ENCODE measurements at regions not wholly inside any gene's neighbourhood (a gene's known extent, or its start where the extent isn't known, plus 50 kb on each side); places are given as distances from the start of the nearest gene placed in this dataset.

DNA sequence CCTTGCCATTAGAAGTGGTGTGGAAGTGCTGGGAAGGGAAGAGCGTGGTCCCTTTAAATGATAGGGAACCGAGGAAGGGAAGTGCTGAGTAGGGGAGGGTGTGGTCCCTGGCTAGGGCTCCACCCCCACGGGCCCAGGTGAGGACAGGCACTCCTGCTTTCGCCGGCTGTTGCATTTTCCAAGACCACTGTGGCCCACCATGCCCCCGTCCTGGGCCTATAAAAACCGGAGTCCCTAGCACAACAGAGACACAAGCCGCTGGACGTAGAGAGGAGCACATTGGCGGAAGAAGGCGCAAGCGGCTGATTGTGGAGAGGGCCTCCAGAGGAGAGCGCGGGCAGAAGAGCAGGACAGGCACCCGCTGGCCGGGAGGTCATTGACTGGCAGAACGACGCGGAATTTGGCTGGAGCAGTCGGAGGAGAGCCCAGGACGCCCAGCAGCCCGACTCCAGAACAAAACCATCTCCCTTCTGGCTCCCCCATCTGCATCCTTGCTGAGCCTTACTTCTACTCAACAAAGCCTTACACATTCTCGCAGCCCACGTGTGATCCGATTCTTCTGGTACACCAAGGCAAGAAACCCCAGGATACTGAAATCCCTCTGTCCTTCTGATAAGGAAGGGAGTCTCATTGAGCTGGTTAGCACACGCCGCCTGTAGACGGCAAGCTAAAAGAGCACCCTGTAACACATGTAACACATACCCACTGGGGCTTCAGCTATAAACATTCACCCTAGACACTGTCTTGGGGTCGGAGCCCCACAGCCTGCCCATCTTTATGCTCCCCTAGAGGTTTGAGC is 146.2 kb upstream of the LYZL1 start:
- Mint-ChIP-seq H3K36me3 (ENCODE audit: low read depth) (no peaks in the 10 kb centered on the region; the same call in 1 of the 2 replicates), H3K4me3 (no peak overlapping the region; the same call in 1 of the 2 replicates), H3K4me1 (ENCODE audit: low read depth) (peaks cover 60% of the 10 kb centered on the region), H3K9me3 (no peaks in the 10 kb centered on the region), H3K27ac (peak overlapping the region; percentile 96), H3K27me3 (ENCODE audit: insufficient read depth) (peaks cover 2% of the 10 kb centered on the region)
- DNase-seq, result no peak
- TF ChIP-seq CTCF (IDR thresholded peaks at IDR 0.05), result no peak

- DNase-seq, result no peak
- H3K27me3 Mint-ChIP-seq (ENCODE audit: insufficient read depth), result peaks cover 2% of the 10 kb centered on the region
- no peak overlapping the region; the same call in 1 of the 2 replicates for H3K27ac Mint-ChIP-seq
- H3K4me3 Mint-ChIP-seq, result no peak overlapping the region
- H3K9me3 Mint-ChIP-seq, result no peaks in the 10 kb centered on the region
- no peak for TF ChIP-seq CTCF (IDR thresholded peaks at IDR 0.05)
- H3K4me1 Mint-ChIP-seq (ENCODE audit: low read depth), result peaks cover 62% of the 10 kb centered on the region
- no peaks in the 10 kb centered on the region; the same call in 1 of the 2 replicates for H3K36me3 Mint-ChIP-seq (ENCODE audit: low read depth)
Observed at GRCh38 chr10:29144126-29144525, 144.7 kb upstream of the LYZL1 start.

DNA sequence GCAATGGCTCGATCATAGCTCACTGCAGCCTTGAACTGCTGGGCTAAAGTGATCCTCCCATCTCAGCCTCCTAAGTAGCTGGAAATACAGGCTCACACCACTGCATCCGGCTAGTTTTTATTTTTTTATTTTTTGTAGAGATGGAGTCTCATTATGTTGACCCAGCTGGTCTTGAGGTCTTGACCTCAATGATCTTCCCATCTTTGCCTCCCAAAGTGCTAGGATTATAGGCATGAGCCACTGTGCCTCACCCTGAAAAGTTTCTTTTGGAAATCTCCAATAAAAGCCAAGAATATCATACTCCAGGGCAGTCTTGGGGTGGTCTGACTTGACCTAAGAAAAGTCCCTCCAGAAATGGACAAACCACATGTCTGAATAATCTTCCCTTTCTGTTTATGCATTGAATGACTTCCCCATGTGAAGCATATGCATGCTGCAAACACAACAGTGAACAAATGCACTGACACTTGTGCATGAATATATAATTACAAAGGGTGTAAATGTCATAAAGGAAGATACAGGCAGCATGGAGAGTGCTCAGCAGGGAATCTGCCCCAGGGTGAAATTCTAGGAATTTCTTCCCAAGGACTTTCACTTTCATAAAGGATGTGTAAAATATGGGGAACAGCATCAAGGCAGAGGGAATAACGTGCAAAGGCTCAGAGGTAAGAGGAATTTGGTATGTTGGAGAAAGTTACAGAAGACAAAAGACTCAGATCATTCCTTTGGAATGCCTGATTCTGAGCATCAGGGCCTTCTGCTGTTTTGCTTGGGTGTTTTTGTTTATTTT is 142.4 kb upstream of the LYZL1 start:
- no peak overlapping the region for H3K27ac Mint-ChIP-seq
- no peak overlapping the region for H3K4me3 Mint-ChIP-seq
- no peak for DNase-seq
- H3K9me3 Mint-ChIP-seq, result no peaks in the 10 kb centered on the region
- peaks cover 2% of the 10 kb centered on the region for H3K27me3 Mint-ChIP-seq (ENCODE audit: insufficient read depth)
- no peak for TF ChIP-seq CTCF (IDR thresholded peaks at IDR 0.05)
- peaks cover 47% of the 10 kb centered on the region for H3K4me1 Mint-ChIP-seq (ENCODE audit: low read depth)
- H3K36me3 Mint-ChIP-seq (ENCODE audit: low read depth), result no peaks in the 10 kb centered on the region; the same call in 1 of the 2 replicates

DNA sequence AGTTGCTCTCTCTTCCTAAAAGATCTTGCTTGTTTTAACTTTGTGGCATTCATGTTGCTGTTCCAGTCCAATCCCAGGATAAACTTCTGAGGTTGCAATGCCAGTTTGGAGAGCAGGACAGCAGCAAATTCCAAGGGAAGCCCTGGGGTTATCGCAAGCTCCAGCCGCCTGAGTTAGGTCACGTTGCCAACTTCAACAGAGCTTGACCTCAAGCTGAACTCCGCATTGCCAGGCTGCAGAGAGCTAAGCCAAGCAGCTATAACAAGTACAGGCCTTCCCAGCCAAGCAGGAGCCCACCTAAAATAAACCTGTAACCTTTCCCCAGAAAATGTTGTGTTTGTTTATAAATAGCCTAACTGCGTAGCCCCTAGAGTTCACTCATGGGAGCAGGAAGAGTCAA is 138.9 kb upstream of the LYZL1 start:
- no peak overlapping the region for H3K27ac Mint-ChIP-seq
- no peaks in the 10 kb centered on the region; the same call in 1 of the 2 replicates for H3K36me3 Mint-ChIP-seq (ENCODE audit: low read depth)
- TF ChIP-seq CTCF (IDR thresholded peaks at IDR 0.05), result no peak

GRCh38 chr10:29151005-29151404 is 137.9 kb upstream of the LYZL1 start:
- peaks cover 16% of the 10 kb centered on the region for H3K4me1 Mint-ChIP-seq (ENCODE audit: low read depth)
- H3K27me3 Mint-ChIP-seq (ENCODE audit: insufficient read depth), result peaks cover 6% of the 10 kb centered on the region
- no peak for TF ChIP-seq CTCF (IDR thresholded peaks at IDR 0.05)
- no peaks in the 10 kb centered on the region for H3K9me3 Mint-ChIP-seq
- H3K27ac Mint-ChIP-seq, result no peak overlapping the region
- no peak overlapping the region for H3K4me3 Mint-ChIP-seq
- H3K36me3 Mint-ChIP-seq (ENCODE audit: low read depth), result no peaks in the 10 kb centered on the region; the same call in 1 of the 2 replicates
- no peak for DNase-seq

More for the DNA sequence above, 138.9 kb upstream of the LYZL1 start:
- no peak for DNase-seq
- Mint-ChIP-seq H3K9me3 (no peaks in the 10 kb centered on the region), H3K4me1 (ENCODE audit: low read depth) (peaks cover 16% of the 10 kb centered on the region), H3K27me3 (ENCODE audit: insufficient read depth) (peaks cover 6% of the 10 kb centered on the region), H3K4me3 (no peak overlapping the region)

Data from HFFc6 (cell line).